GM18951 (cell line): ENCODE measurements at regions not wholly inside any gene's neighbourhood (a gene's known extent, or its start where the extent isn't known, plus 50 kb on each side); places are given as distances from the start of the nearest gene placed in this dataset.

Experiments used
- POLR2A ChIP-seq: IDR thresholded peaks from 4 replicates; pipeline ENCODE4 v1.6.1; 2011; ENCODE audit warnings: mild to moderate bottlenecking; ENCODE audit not compliant: insufficient read length, insufficient read depth; ENCODE audit errors: extremely low read depth
- in situ Hi-C: fragments of 300-500 bp; cut with MboI; formaldehyde crosslinking; loops from one replicate; pipeline ENCODE4 v1.12.0; 2022; ENCODE audit warnings: low sequenced_read_pairs, mixed read lengths, inconsistent platforms; ENCODE audit not compliant: unreplicated experiment

GRCh38 chr14:65251213-65251612 is 148.9 kb upstream of the MAX start:
- TF ChIP-seq POLR2A, result no peak
- in situ Hi-C loops, result no loop called here

- in situ Hi-C loops, result no loop called here
Observed at GRCh38 chr14:65252482-65253255, 150.4 kb upstream of the MAX start.

GRCh38 chr14:65255029-65255545 is 152.8 kb upstream of the MAX start:
- in situ Hi-C loops, result no loop called here
- TF ChIP-seq POLR2A, result no peak

More at GRCh38 chr14:65252482-65253255, 150.4 kb upstream of the MAX start:
- no peak for TF ChIP-seq POLR2A

- in situ Hi-C loops, result no loop called here
- no peak for TF ChIP-seq POLR2A
Observed at GRCh38 chr14:65255583-65256461, 153.5 kb upstream of the MAX start.

GRCh38 chr14:65256714-65257113 is 154.4 kb upstream of the MAX start:
- in situ Hi-C loops, result no loop called here
- TF ChIP-seq POLR2A, result no peak

GRCh38 chr14:65257425-65257824 is 155.1 kb upstream of the FUT8 start:
- in situ Hi-C loops, result no loop called here
- TF ChIP-seq POLR2A, result no peak

- TF ChIP-seq POLR2A, result no peak
- in situ Hi-C loops, result no loop called here
Observed at GRCh38 chr14:65258391-65258790, 154.1 kb upstream of the FUT8 start.

- in situ Hi-C loops, result no loop called here
Observed at GRCh38 chr14:65259000-65259399, 153.5 kb upstream of the FUT8 start.

GRCh38 chr14:65260786-65261185 is 151.7 kb upstream of the FUT8 start:
- in situ Hi-C loops, result no loop called here
- TF ChIP-seq POLR2A, result no peak

More at GRCh38 chr14:65259000-65259399, 153.5 kb upstream of the FUT8 start:
- TF ChIP-seq POLR2A, result no peak

- in situ Hi-C loops, result no loop called here
- no peak for TF ChIP-seq POLR2A
Observed at GRCh38 chr14:65261425-65261920, 151.1 kb upstream of the FUT8 start.

- in situ Hi-C loops, result no loop called here
- no peak for TF ChIP-seq POLR2A
Observed at GRCh38 chr14:65261946-65262345, 150.6 kb upstream of the FUT8 start.

GRCh38 chr14:65263177-65263788 is 149.2 kb upstream of the FUT8 start:
- TF ChIP-seq POLR2A, result no peak
- in situ Hi-C loops, result no loop called here

- in situ Hi-C loops, result no loop called here
- no peak for TF ChIP-seq POLR2A
Observed at GRCh38 chr14:65267856-65268255, 144.7 kb upstream of the FUT8 start.

- in situ Hi-C loops, result no loop called here
- no peak for TF ChIP-seq POLR2A
Observed at GRCh38 chr14:65268594-65268993, 143.9 kb upstream of the FUT8 start.
